Hematopoietic multipotent progenitor cell treated with erythropoietin and hydrocortisone succinate and interleukin-3 and kit ligand, for 17 days (in vitro differentiated cells): ENCODE measurements at regions not wholly inside any gene's neighbourhood (a gene's known extent, or its start where the extent isn't known, plus 50 kb on each side); places are given as distances from the start of the nearest gene placed in this dataset.

Source experiments
- DNase-seq: peaks from one replicate; pipeline ENCODE4 v3.0.0-alpha.2; 2015; ENCODE audit warnings: low spot score

GRCh38 chr14:76603713-76604112, 157.6 kb upstream of the VASH1 start:
- DNase-seq, result no peak

- no peak for DNase-seq
Measured at GRCh38 chr14:76607510-76607909, 153.8 kb upstream of the VASH1 start.

GRCh38 chr14:76612654-76613053, 148.6 kb upstream of the VASH1 start:
- no peak for DNase-seq

- no peak for DNase-seq
Measured at GRCh38 chr14:76613616-76614015, 147.7 kb upstream of the VASH1 start.

GRCh38 chr14:76615331-76615730, 145.9 kb upstream of the VASH1 start:
- DNase-seq, result no peak

GRCh38 chr14:76617440-76617839, 143.8 kb upstream of the VASH1 start:
- no peak for DNase-seq

GRCh38 chr14:76636602-76637001, 124.7 kb upstream of the VASH1 start:
- DNase-seq, result no peak

- no peak for DNase-seq
Measured at GRCh38 chr14:76638841-76639240, 122.4 kb upstream of the VASH1 start.

GRCh38 chr14:76639606-76640229, 121.5 kb upstream of the VASH1 start:
- no peak for DNase-seq

GRCh38 chr14:76640923-76641395, 120.3 kb upstream of the VASH1 start:
- DNase-seq, result no peak

- DNase-seq, result no peak
Measured at GRCh38 chr14:76641541-76641940, 119.7 kb upstream of the VASH1 start.

GRCh38 chr14:76643887-76644286, 117.4 kb upstream of the VASH1 start:
- no peak for DNase-seq

GRCh38 chr14:76644855-76645518, 116.3 kb upstream of the VASH1 start:
- no peak for DNase-seq

- peak; percentile 40 for DNase-seq
Measured at GRCh38 chr14:76647697-76648298, 113.5 kb upstream of the VASH1 start.

- no peak for DNase-seq
Measured at GRCh38 chr14:76651410-76652055, 109.7 kb upstream of the VASH1 start.

- no peak for DNase-seq
Measured at GRCh38 chr14:76653875-76654572, 107.2 kb upstream of the VASH1 start.

- DNase-seq, result no peak
Measured at GRCh38 chr14:76654573-76655108, 106.6 kb upstream of the VASH1 start.

- DNase-seq, result no peak
Measured at GRCh38 chr14:76655331-76655730, 105.9 kb upstream of the VASH1 start.

GRCh38 chr14:76656592-76656991, 104.7 kb upstream of the VASH1 start:
- no peak for DNase-seq

GRCh38 chr14:76657404-76657803, 103.9 kb upstream of the VASH1 start:
- no peak for DNase-seq

- no peak for DNase-seq
Measured at GRCh38 chr14:76657846-76658245, 103.4 kb upstream of the VASH1 start.

GRCh38 chr14:76662580-76662979, 98.7 kb upstream of the VASH1 start:
- DNase-seq, result no peak
